Activated T-helper 1 cell treated with anti-CD3 and anti-CD28 coated beads, Interleukin-2, amount 50 U/mL, for 16 hours (primary cell): ENCODE measurements at regions not wholly inside any gene's neighbourhood (a gene's known extent, or its start where the extent isn't known, plus 50 kb on each side); places are given as distances from the start of the nearest gene placed in this dataset.

Source experiments
- DNase-seq, 2 donors: peaks; one replicate each; pipeline ENCODE4 v3.0.0-alpha.2; 2020; ENCODE audit warnings: low read depth in 1 of 2, low spot score in 1 of 2

DNA sequence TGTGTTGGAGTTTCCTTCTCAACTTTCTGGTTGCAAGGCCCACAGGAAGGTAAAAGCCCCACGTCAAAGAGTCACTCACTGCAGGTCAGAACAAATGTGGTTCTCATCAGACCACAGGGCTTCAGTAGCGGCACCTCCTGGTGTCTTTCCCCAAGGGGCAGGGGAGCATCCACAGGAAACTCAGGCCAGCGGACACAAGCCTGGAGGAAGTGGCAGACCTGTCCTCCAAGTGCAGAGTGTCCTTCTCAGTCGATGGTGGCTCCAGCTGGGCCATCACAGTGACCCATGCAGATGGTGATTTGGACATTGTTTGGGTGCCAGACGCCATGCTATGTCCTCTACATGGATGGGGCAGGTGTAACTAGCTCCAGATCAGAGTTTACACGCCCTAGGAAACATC, 84.9 kb downstream of the ACKR3 start:
- no peak for DNase-seq

DNA sequence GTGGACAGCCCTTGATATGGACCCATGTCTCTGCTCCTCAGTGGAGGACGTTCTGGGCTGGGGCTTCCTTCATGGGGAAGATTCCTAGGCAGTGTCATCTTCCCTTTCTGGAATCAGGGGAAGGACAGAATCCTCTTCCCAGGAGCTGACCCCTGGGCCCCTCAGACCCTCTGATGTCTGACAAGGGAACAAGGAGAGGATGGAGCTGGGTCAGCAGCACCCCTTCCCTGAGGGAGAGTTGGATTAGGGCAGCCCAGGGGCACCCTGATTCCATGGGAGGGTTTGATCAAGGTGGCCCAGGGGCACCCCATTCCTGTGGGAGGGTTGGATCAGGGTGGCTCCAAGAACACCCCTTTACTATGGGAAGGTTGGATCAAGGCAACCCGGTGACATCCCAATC, 86.5 kb downstream of the ACKR3 start:
- DNase-seq: no peak

DNA sequence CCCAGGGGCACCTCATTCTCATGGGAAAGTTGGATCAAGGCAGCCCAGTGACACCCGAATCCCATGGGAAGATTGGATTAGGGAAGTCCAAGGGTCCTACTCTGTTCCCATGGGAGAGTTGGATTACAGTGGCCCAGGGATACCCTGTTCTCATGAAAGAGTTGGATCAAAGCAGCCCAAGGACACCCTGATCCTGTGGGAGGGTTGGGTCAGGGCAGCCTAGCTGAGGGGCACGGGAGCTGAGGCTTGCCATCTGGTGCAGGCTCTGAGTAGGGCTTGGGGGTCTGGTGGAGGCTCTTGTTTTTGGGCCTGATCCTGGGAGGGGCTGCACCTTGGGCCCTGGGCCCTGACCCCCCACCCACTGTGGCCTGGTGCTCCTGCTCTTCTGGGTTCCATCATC, 87.1 kb downstream of the ACKR3 start:
- no peak for DNase-seq

DNA sequence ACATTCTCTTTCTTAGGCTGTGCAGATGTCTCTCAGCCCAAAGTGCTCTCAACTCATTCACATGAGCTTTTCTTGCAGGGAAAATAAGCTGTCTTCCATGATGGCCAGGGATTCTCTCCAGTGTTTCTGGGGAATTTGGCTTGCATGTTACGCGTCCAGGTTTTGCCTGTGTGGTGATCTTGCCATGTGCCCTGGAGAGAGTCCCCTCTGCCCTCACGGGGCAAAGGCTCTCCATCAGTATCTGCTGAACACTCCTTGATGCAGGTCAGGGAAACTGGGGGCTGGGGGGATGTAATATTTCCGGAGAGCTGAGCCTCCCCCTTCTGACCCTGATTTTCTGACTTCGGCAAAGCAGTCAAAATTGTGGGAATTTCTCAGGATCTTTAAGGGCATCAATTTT, 87.6 kb downstream of the ACKR3 start:
- DNase-seq: no peak

DNA sequence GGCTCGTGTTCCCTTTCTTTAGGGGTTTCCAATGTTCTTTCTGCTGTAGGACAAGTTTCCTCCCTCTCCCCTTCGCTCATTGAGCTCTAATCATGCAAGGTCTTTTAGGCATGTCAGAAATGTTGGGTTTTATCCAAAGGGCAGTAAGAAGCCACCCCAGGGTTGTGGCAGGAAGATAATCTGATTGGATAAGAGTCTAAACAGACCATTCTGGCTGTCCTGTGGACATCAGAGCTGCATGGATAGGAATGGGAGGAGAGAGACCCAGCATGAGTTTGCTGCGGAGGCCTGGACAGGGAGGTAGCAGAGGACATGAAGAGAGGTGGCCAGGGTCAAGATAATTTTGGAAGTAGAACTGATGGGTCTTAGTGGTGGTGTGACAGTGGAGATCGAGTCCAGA, 88.2 kb downstream of the ACKR3 start:
- no peak for DNase-seq

DNA sequence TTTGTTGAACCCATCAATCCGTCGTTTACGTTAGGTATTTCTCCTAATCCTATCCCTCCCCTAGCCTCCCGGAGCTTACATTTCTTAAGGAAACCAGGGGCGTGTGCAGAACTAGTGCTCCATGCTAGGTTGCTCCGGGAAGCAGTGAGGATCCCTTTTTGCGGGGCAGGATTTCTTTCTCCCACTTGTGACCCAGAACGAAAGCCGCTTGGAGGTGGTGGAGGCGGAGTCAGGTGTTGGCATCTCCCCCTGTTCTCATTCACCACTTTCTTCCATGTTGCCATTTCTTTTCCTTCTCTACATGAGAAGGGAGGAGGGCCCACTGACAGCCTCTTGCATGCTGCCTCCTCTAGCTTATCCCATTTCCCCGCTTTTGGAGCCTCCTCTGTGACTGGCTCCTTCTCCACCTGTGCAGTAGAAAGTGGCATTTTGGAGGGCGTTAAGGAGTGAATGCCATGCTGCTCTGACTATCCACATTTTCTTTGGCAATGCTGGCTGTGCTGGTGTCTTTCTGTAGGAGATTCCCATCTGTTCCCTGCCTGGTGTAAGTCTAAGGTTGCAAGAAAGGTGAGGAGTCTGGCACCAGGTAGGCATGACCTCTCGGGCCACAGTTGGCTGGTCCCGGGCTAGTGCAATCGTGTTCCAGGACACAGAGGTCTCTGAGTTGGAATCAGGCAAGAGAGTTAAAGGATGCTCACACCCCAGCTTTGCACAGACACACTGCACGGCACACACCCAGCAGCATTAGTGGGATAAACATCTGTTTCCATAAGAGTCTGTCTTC, 89.5 kb downstream of the ACKR3 start:
- DNase-seq: no peak

DNA sequence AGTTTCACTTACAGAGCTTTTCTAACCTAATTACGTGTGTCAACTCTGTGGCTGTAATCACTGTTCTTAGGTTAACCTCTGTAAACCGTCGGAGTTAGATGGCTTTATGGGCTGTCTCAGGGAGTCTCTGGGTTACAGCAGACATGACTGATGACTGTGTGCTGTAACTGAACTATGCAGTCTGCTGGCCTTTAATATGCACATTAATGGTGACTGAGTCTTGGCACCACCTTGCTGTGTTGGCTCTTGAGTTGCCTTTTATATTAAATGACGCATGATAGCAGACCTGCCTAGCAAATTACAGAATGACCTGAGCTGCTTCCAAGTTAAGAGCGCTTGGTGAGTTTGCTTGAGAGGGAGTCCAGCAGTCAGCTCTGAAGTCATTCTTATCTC, 90.1 kb downstream of the ACKR3 start:
- DNase-seq: no peak

DNA sequence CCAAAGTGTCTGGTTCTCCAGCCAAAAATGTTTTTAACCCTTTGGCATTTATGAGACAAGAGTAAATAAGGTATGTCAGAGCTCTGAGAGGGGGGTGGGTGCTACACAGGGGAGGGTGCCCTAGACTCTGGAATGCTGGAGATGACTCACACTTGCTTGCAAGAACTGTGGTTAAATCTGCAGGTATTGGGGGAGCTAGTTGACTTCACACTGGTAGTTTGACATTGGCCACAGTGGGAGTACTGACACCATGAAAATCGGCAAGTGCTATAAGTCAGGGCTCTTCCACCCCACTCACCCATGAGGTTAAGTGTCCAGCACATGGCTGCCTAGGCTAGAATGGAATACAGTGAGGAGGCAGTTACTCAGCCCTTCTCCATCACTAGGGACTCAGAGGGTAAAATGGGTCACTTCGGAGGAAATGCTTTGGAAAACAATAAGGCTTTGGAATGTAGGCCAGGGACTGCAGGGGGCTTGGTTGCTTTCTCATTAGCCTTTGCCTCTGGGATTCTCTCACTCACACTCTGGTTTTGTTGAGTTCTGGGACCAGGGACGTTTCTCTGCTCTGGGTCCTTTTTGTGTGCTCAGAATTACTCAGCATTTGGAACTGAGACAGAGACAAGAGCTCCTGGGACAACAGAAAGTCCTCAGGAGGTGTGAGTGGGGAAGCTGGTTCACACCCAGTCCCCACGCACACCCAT, 91.6 kb downstream of the ACKR3 start:
- DNase-seq: no peak

DNA sequence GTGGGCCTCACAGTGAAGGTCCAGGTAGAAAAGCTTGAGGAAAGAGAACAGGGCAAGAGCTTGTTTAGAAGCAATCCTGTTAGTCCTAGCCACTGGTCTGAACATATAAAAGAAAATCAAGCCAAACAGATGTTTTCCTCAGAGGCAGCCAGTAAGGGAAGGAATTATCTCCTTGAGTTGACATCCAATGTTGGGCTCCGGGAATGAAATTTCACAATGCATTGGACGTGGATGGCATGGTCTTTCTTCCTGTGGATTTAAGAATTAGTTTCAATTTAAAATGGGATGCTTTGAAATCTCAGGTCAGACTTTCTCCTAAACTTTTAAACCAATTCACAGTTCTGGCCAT, 92.1 kb downstream of the ACKR3 start:
- DNase-seq: no peak

DNA sequence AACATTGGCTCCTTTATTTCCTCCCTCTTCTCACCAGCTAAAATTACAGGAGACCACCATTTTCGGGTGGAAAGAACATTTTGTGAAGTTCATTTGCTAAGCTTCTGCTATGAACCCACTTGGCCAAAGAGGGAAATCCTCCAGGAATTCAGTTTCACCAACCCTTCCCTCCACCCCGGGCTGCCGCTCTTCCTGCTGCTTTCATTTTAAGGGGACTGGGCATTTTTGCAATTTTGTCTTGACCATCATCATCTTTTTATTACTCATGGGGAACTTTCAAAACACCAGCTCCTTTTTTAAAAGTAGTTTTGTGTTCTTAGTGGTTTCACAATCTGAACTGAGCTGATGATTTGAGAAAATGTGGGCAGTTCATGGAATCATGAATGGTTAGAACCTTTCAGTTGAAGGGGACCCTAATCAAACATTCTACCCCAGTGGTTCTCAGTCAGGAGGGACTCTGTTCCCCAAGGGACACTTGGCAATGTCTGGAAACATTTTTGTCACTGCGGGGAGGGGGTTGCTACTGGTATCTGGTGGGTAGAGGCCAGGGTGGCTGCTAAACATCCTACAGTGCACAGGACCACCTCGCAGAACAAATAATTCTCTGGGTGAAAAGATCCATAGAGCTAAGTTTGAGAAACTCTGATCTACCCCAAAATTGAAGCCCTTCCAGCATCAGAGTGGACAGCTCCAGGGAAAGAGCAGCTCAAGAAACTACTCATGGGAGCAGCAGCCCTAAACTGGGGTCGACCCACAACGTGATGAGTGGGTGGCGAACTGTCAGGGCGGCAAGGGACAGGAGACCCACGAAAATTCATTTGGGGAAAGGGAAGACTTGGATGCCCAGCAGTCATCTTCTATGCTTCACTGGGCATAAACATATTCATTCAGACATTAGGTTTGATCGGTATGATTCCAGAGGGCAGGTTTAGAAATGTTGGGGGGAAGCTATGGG, 92.9 kb downstream of the ACKR3 start:
- DNase-seq: no peak

DNA sequence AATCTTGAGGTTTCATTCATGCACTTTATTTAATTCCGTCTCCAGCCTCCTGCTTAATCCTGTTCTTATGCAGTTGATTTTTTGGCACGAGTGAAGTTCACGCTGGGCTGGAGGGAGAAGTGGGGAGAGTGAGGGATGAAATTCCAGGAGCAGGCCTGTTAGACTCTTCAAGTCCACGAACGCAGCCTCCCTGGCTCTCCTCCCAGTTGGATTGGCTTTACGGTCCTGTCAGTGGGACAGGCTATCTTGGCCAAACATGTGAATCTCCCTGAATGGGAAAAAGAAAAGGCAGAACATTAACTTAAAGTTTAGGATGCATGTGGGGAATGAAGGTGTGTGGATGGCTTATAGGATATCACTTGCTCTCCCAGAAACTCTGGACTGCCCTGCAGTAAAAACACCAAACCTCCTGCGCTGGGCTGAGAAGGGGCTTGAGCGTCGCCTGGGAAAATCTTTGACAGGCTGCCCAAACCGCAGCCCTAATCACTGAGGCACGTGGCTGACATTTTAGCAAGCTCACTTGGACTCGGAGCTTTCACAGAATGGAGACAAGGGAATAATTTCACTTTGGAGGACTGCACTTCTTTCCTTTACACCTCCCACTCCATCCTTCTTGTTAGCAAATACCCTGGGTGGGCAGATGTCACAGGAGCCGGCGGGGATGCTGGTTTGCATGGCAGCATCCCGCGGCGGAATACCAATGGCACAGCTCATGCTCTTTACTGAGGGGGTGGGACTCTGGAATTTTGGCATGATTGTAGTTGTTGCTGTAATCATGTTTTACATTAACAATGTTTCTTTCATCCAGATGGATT, 93.9 kb downstream of the ACKR3 start:
- no peak for DNase-seq

DNA sequence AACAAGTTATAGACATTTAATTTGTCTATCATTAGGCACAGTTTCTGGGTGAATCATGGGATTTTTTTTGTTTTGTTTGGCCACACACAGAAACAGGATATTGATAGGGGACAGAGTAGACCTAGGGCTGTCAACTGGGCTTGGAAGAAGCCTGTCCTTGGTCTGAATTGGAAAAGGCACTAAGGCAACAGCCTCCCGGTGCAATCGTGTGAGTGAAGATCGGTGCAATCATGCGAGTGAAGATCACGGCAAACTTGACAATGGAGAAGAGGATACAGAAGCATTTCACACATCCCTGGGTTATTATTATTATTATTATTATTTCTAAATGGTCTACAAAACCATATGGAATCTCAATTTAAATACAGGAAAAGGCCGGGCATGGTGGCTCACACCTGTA, 94.5 kb downstream of the ACKR3 start:
- no peak for DNase-seq

DNA sequence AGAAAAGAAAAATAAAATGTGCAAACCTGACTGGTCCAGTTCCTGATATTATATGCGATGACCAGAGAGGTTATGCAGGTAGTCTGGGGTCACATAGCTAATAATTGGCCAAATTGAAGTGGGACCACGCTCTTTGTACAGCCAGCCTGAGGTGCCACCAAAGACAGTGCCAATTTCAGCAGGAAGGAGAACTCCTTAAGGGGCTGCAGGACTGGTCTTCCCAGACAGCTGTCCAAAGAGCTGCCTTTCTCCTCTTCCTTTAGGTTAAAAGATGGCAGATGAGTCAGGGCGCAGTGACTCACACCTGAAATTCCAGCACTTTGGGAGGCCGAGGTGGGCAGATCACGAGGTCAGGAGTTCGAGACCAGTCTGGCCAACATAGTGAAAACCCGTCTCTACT, 95.5 kb downstream of the ACKR3 start:
- no peak for DNase-seq

DNA sequence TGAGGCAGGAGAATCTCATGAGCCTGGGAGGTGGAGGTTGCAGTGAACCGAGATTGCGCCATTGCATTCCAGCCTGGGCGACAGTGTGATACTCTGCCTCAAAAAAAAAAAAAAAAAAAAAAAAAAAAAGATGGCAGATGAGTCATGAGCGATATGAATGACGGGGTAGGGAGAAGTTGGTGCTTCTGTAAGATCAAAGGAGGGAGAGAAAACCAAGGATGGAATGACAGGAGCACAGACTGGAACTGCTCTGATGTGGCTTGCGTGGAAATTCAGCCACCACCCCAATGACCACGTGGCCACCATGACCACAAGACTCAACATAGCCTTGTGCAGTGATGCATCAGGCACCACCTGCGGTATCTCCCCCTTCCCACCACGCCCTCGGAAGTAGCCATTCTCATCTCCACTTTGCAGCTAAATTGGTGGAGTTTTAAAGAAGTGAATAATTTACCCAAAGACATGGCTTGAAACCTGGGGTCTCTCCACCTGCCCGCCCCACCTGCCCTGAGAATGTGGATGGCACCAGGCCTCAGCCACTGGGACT, 96.0 kb downstream of the ACKR3 start:
- no peak for DNase-seq

DNA sequence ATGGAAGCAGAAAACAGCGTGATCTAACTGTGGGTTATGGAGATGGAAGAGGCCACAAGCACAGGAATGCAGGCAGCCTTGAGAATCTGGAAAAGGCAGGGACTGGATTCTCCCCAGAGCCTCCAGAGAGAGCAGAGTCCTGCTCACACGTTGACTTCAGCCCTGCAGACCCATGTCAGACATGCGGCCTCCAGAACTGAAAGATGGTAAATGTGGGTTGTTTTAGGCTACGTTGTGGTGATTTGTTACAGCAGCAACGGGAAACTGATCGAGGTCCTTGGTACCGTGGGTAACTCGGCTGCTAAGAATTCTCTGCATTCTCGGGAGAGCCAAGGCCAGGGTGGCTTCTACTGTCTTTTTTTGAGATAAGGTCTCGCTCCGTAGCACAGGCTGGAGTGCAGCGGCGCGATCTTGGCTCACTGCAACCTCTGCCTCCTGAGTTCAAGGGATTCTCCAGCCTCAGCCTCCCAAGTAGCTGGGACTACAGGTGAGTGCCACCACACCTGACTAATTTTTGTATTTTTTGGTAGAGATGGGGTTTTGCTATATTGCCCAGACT, 97.1 kb downstream of the ACKR3 start:
- no peak for DNase-seq

DNA sequence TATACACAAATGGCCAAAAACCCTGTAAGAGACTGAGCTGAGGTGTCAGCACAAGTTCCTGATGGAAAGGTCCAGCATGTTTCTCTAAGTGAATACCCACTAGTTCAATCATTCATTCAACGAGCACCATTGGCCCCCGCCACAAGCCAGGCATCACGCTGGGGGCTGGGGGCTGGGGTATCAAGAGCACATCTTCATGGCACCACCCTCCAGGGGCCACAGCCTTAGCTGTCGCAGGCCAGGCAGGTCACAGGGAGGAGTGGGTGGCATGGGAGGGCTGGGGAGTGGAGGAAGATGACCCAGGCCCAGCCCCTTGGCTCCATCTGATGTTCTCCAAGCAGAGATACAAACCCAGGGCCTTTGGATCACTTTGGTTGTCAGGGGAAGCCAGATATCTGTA, 97.9 kb downstream of the ACKR3 start:
- DNase-seq: no peak

DNA sequence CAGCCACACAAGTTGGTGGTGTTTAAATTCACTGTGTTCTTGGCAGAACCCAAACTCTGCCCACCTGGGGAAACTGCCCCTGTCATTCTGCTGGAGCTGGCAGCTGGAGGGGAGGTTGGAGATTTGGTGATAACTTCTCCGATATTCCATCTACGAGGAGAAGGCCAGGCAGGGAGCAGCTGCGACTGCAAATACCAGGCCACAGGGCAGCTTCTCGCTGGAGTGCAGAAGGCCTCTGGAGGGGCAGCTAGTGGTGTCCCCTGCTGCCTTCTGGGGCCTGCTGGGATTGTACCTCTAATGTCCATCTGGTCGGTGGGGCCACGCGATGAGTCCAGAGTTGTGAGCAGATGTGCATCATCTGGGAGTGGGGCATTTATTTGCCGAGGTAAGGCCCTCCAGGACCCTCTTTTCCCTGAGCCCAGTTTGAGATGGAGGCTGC, 98.9 kb downstream of the ACKR3 start:
- no peak for DNase-seq

DNA sequence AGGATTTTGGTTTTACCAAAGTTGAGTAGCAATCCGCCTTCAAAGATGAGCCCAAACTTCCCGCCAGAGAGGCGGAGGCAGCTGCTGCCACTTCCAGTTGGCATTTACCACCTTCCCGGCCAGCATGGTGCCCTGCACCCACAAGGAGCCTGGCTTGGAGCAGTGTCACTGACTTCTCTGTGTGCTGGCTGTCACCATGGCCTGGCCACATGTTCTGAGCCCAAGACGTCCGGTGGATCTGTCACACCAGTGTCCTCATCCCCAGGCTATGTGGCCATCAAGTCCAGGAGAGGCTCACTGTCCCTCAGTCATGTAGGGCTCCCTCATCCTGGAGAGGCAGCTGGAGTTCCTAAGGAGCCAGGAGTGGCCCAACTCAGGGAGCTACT, 100.6 kb downstream of the ACKR3 start:
- no peak for DNase-seq

DNA sequence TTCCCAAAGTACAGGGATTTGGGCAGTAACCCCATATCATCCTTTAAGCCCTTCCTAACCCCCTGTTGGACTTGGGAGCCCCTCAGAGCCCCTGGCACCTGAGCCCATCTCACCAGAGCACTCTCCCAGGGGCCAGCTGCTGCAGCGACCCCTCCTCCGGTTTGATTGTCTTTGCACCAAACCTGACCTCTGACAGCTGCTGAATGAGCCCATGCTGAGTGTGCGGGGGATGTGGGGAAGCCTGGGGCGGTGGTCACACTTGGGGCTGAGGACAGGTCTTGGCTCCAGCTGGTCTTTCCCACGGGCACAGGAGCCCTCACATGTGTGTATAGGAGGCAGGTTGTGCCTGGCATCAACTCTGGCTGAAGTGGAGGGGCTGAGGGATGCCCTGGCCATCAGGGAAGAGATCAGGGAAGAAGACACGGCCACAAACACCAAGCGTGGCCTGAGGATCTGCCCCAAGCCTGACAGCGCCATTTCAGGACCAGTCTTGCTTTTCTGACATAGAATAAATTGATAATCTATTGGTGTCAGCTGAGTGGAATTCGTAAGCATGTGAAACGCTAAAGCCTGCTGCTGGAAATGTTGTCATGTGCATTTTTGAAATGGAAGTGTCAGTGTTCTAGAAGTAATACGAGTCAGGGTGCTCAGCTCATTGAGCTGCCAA, 102.4 kb downstream of the ACKR3 start:
- no peak for DNase-seq

DNA sequence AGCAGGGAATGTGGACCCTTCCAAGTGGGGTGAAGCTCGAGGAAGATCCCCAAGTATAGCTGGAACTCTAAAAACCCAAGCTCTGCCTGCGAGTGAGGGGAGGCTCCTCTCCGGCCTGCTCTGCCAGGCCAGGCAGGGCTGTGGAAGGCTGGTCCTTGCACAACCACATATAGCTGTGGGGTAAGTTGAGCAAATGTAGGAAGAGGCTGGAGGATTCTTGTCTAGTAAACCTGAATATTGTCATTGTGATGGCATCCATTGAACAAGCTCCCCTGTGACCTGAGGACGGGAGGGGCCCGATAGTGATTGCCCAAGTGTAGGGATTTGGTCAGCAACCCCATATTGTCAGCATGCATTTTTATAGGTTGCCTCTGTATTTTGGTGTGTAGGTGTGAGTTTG, 103.0 kb downstream of the ACKR3 start:
- DNase-seq: no peak
